GM23338 (cell line): ENCODE measurements at regions not wholly inside any gene's neighbourhood (a gene's known extent, or its start where the extent isn't known, plus 50 kb on each side); places are given as distances from the start of the nearest gene placed in this dataset.

ENCODE experiments used
- ATAC-seq: fragments of 200-7000 bp; cut with Tn5 transposase; 3 replicates; pipeline ENCODE4 v1.9.1; 2020
- DNase-seq: peaks from one replicate; pipeline ENCODE4 v3.0.0-alpha.2; 2015; ENCODE audit warnings: low spot score
- H2AFZ ChIP-seq: fragments of 200-600 bp; sonication (generic); 2 replicates; pipeline ENCODE4 v1.8.0; 2016; ENCODE audit warnings: antibody characterized with exemption, mild to moderate bottlenecking, moderate library complexity
- H3F3A ChIP-seq: fragments of 200-600 bp; sonication (generic); replicated peaks from 2 replicates; pipeline ENCODE4 v1.8.0; 2017; ENCODE audit warnings: antibody characterized with exemption, mixed run types, low read depth
- H3K27ac ChIP-seq: fragments of 200-600 bp; sonication (generic); 2 replicates; pipeline ENCODE4 v1.6.1; 2016; ENCODE audit warnings: low read depth
- H3K27me3 ChIP-seq: fragments of 200-600 bp; sonication (generic); 2 replicates; pipeline ENCODE4 v1.8.0; 2016; ENCODE audit warnings: mild to moderate bottlenecking, mixed run types, moderate library complexity; ENCODE audit not compliant: insufficient read depth
- H3K36me3 ChIP-seq: fragments of 200-600 bp; sonication (generic); 2 replicates; pipeline ENCODE4 v1.8.0; 2016; ENCODE audit warnings: mild to moderate bottlenecking; ENCODE audit not compliant: insufficient read depth
- H3K4me1 ChIP-seq: fragments of 200-600 bp; sonication (generic); 2 replicates; pipeline ENCODE4 v1.8.0; 2016; ENCODE audit warnings: mild to moderate bottlenecking, moderate library complexity; ENCODE audit not compliant: insufficient read depth
- H3K4me2 ChIP-seq: fragments of 200-600 bp; sonication (generic); 2 replicates; pipeline ENCODE4 v1.7.1; 2017; ENCODE audit warnings: mixed run types
- H3K4me3 ChIP-seq: fragments of 200-600 bp; sonication (generic); 2 replicates; pipeline ENCODE4 v1.6.1; 2016; ENCODE audit warnings: mixed run types
- H3K79me2 ChIP-seq: fragments of 200-600 bp; sonication (generic); replicated peaks from 2 replicates; pipeline ENCODE4 v1.8.0; 2017; ENCODE audit warnings: mild to moderate bottlenecking; ENCODE audit not compliant: insufficient read depth
- H3K9me2 ChIP-seq: fragments of 200-600 bp; sonication (generic); 2 replicates; pipeline ENCODE4 v1.8.0; 2017; ENCODE audit not compliant: insufficient read depth
- H4K20me1 ChIP-seq: fragments of 200-600 bp; sonication (generic); replicated peaks from 2 replicates; pipeline ENCODE4 v1.8.0; 2017; ENCODE audit warnings: mild to moderate bottlenecking; ENCODE audit not compliant: insufficient read depth
- H3K27ac Mint-ChIP-seq: 2 replicates; pipeline ENCODE4 v1.8.0; 2020; ENCODE audit warnings: inconsistent platforms, mild to moderate bottlenecking, moderate library complexity, mixed read lengths
- H3K27me3 Mint-ChIP-seq: 3 replicates; pipeline ENCODE4 v1.8.0; 2022; ENCODE audit warnings: low read depth, mild to moderate bottlenecking, moderate library complexity, mixed read lengths, inconsistent platforms; ENCODE audit not compliant: insufficient read depth, poor library complexity
- H3K36me3 Mint-ChIP-seq: 3 replicates; pipeline ENCODE4 v1.8.0; 2021; ENCODE audit warnings: low read depth, mild to moderate bottlenecking, inconsistent platforms, moderate library complexity, mixed read lengths
- H3K4me1 Mint-ChIP-seq: 3 replicates; pipeline ENCODE4 v1.8.0; 2020; ENCODE audit warnings: mild to moderate bottlenecking, inconsistent platforms, mixed read lengths
- H3K4me3 Mint-ChIP-seq: 3 replicates; pipeline ENCODE4 v1.8.0; 2021; ENCODE audit warnings: moderate library complexity, mild to moderate bottlenecking, inconsistent platforms, mixed read lengths
- H3K9me3 Mint-ChIP-seq: 3 replicates; pipeline ENCODE4 v1.8.0; 2020; ENCODE audit warnings: moderate library complexity, mild to moderate bottlenecking, inconsistent platforms, mixed read lengths
- CREB1 ChIP-seq: fragments of 250-450 bp; sonication (Bioruptor Pico); IDR thresholded peaks from 2 replicates; pipeline ENCODE4 v1.5.0; 2020; ENCODE audit warnings: low read depth, mild to moderate bottlenecking, moderate library complexity
- CTCF ChIP-seq, 2 experiments: fragments of 200-600 bp in 1 of 2; sonication (generic) in 1 of 2; conservative IDR thresholded peaks; 2 replicates each; pipeline versions ENCODE4 v1.5.1 to v1.6.1; 2016 to 2017; ENCODE audit warnings: antibody characterized with exemption in 2 of 2, low read depth in 2 of 2, mild to moderate bottlenecking in 2 of 2, moderate library complexity in 1 of 2
- NANOG ChIP-seq: IDR thresholded peaks from 2 replicates; pipeline ENCODE4 v1.6.1; 2016; ENCODE audit warnings: antibody characterized with exemption, borderline replicate concordance
- STAT1 ChIP-seq: IDR thresholded peaks from one replicate; pipeline ENCODE4 v1.6.1; 2016; ENCODE audit warnings: antibody characterized with exemption; ENCODE audit not compliant: unreplicated experiment
- TF ChIP-seq, protein P1 (sequence below): fragments of 250-450 bp; sonication (Bioruptor Pico); IDR thresholded peaks from 2 replicates; pipeline ENCODE4 v1.5.0; 2020; ENCODE audit warnings: mild to moderate bottlenecking, moderate library complexity

DNA sequence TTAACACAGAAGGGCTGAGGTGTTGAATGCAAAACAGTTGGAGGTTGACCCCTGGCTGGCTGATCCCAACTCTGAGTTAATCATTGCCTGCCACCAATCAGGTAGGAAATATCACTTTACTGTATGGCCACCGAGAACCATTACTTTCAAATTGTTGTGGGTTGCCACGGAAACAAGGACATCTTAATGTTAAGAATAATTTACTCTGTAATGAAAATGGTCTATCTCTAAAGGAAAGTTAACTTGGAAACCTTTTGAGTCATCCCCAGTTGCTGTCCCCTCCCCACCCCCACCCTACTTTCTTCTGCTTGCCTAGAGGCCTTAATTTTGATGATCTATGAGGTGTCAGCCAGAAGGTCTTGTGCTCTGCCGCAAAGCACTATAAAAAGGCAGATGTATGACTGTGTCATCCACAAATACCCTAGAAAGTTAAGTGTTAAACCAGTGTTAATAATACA is 78.7 kb upstream of the SNRK start (continued):
- TF ChIP-seq, protein P1, sequence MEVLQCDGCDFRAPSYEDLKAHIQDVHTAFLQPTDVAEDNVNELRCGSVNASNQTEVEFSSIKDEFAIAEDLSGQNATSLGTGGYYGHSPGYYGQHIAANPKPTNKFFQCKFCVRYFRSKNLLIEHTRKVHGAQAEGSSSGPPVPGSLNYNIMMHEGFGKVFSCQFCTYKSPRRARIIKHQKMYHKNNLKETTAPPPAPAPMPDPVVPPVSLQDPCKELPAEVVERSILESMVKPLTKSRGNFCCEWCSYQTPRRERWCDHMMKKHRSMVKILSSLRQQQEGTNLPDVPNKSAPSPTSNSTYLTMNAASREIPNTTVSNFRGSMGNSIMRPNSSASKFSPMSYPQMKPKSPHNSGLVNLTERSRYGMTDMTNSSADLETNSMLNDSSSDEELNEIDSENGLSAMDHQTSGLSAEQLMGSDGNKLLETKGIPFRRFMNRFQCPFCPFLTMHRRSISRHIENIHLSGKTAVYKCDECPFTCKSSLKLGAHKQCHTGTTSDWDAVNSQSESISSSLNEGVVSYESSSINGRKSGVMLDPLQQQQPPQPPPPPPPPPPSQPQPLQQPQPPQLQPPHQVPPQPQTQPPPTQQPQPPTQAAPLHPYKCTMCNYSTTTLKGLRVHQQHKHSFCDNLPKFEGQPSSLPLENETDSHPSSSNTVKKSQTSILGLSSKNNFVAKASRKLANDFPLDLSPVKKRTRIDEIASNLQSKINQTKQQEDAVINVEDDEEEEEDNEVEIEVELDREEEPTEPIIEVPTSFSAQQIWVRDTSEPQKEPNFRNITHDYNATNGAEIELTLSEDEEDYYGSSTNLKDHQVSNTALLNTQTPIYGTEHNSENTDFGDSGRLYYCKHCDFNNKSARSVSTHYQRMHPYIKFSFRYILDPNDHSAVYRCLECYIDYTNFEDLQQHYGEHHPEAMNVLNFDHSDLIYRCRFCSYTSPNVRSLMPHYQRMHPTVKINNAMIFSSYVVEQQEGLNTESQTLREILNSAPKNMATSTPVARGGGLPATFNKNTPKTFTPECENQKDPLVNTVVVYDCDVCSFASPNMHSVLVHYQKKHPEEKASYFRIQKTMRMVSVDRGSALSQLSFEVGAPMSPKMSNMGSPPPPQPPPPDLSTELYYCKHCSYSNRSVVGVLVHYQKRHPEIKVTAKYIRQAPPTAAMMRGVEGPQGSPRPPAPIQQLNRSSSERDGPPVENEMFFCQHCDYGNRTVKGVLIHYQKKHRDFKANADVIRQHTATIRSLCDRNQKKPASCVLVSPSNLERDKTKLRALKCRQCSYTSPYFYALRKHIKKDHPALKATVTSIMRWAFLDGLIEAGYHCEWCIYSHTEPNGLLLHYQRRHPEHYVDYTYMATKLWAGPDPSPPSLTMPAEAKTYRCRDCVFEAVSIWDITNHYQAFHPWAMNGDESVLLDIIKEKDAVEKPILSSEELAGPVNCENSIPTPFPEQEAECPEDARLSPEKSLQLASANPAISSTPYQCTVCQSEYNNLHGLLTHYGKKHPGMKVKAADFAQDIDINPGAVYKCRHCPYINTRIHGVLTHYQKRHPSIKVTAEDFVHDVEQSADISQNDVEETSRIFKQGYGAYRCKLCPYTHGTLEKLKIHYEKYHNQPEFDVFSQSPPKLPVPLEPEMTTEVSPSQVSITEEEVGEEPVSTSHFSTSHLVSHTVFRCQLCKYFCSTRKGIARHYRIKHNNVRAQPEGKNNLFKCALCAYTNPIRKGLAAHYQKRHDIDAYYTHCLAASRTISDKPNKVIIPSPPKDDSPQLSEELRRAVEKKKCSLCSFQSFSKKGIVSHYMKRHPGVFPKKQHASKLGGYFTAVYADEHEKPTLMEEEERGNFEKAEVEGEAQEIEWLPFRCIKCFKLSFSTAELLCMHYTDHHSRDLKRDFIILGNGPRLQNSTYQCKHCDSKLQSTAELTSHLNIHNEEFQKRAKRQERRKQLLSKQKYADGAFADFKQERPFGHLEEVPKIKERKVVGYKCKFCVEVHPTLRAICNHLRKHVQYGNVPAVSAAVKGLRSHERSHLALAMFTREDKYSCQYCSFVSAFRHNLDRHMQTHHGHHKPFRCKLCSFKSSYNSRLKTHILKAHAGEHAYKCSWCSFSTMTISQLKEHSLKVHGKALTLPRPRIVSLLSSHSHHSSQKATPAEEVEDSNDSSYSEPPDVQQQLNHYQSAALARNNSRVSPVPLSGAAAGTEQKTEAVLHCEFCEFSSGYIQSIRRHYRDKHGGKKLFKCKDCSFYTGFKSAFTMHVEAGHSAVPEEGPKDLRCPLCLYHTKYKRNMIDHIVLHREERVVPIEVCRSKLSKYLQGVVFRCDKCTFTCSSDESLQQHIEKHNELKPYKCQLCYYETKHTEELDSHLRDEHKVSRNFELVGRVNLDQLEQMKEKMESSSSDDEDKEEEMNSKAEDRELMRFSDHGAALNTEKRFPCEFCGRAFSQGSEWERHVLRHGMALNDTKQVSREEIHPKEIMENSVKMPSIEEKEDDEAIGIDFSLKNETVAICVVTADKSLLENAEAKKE, result no peak
- no peak for TF ChIP-seq STAT1
- no peak for TF ChIP-seq CREB1 (CRISPR knock-in tag)

GRCh38 chr3:43206632-43207031 is 79.7 kb upstream of the SNRK start:
- peak; percentile 55 for DNase-seq
- peaks cover 7% of the 10 kb centered on the region for H3K4me1 Mint-ChIP-seq
- 0 out of 2 replicates have a peak, but pooled peaks cover 3% of the 10 kb centered on the region for H3K9me2 ChIP-seq
- TF ChIP-seq NANOG, result no peak
- peak; percentile 40 to 51 for TF ChIP-seq CTCF (conservative IDR thresholded peaks at IDR 0.05; ENCODE audit: low read depth in 2 of 2)
- H3K36me3 ChIP-seq, result no peaks in the 10 kb centered on the region
- no peaks in the 10 kb centered on the region for H4K20me1 ChIP-seq
- no peaks in the 10 kb centered on the region for H3K9me3 Mint-ChIP-seq
- no peaks in the 10 kb centered on the region for H3F3A ChIP-seq
- H3K4me1 ChIP-seq, result no peaks in the 10 kb centered on the region
- no peak overlapping the region for H3K27ac ChIP-seq
- no peak overlapping the region for H3K4me3 Mint-ChIP-seq
- no peak overlapping the region for H3K4me3 ChIP-seq
- H3K27me3 ChIP-seq, result no peaks in the 10 kb centered on the region
- H3K27me3 Mint-ChIP-seq, result peaks cover 7% of the 10 kb centered on the region
- H3K36me3 Mint-ChIP-seq, result no peaks in the 10 kb centered on the region
- ATAC-seq, result no peak; the same call in 2 of the 3 replicates
- 0 out of 2 replicates have a peak overlapping the region, but pooled peaks have one; percentile 2 for H2AFZ ChIP-seq
- H3K79me2 ChIP-seq, result no peaks in the 10 kb centered on the region
- no peak overlapping the region for H3K27ac Mint-ChIP-seq
- H3K4me2 ChIP-seq, result no peak overlapping the region
